Inflammatory macrophage (primary cell): ENCODE measurements at regions not wholly inside any gene's neighbourhood (a gene's known extent, or its start where the extent isn't known, plus 50 kb on each side); places are given as distances from the start of the nearest gene placed in this dataset.
"Not testable (repeated sequence)": the region's sequence is repeated elsewhere in the genome, so short reads cannot be mapped to it uniquely, and the experiment has no call there.

Experiments
- DNase-seq, 2 donors: peaks; one replicate each; pipeline ENCODE4 v3.0.0-alpha.2; 2020 to 2022

- DNase-seq = not testable (repeated sequence)
These were observed 333.8 kb downstream of the CENPW start for GRCh38 chr6:126673749-126674148.

GRCh38 chr6:126682440-126682839 is 342.5 kb downstream of the CENPW start:
- DNase-seq = no peak

GRCh38 chr6:126685182-126685581 is 345.3 kb downstream of the CENPW start:
- DNase-seq = no peak

GRCh38 chr6:126696921-126697693 is 357.2 kb downstream of the CENPW start:
- no peak for DNase-seq

GRCh38 chr6:126698732-126699240 is 358.9 kb downstream of the CENPW start:
- DNase-seq = no peak

GRCh38 chr6:126701676-126702560 is 362.0 kb downstream of the CENPW start:
- no peak for DNase-seq

GRCh38 chr6:126716032-126716431 is 376.1 kb downstream of the CENPW start:
- DNase-seq = no peak

GRCh38 chr6:126716826-126717509 is 377.1 kb downstream of the CENPW start:
- no peak for DNase-seq

- no peak for DNase-seq
These were observed 378.8 kb downstream of the CENPW start for GRCh38 chr6:126718600-126719327.

- DNase-seq = no peak
These were observed 380.4 kb downstream of the CENPW start for GRCh38 chr6:126720304-126720703.

- no peak for DNase-seq
These were observed 381.8 kb downstream of the CENPW start for GRCh38 chr6:126721581-126722160.

GRCh38 chr6:126722411-126722810 is 382.5 kb downstream of the CENPW start:
- DNase-seq = no peak

GRCh38 chr6:126723541-126724170 is 383.7 kb downstream of the CENPW start:
- no peak for DNase-seq

- DNase-seq = no peak
These were observed 384.9 kb downstream of the CENPW start for GRCh38 chr6:126724821-126725220.

GRCh38 chr6:126726454-126726853 is 386.5 kb downstream of the CENPW start:
- DNase-seq = not testable (repeated sequence)

- DNase-seq = no peak
These were observed 380.3 kb upstream of the RSPO3 start for GRCh38 chr6:126738146-126738545.

GRCh38 chr6:126738641-126739040 is 379.8 kb upstream of the RSPO3 start:
- DNase-seq = no peak

- no peak for DNase-seq
These were observed 375.4 kb upstream of the RSPO3 start for GRCh38 chr6:126743076-126743475.

- DNase-seq = no peak
These were observed 370.5 kb upstream of the RSPO3 start for GRCh38 chr6:126747728-126748540.

- DNase-seq = no peak
These were observed 364.9 kb upstream of the RSPO3 start for GRCh38 chr6:126753606-126754005.
